Sigmoid colon (tissue), 6 donors: ENCODE measurements at regions not wholly inside any gene's neighbourhood (a gene's known extent, or its start where the extent isn't known, plus 50 kb on each side); places are given as distances from the start of the nearest gene placed in this dataset.

ENCODE experiments used
- DNase-seq: peaks from one replicate; pipeline ENCODE4 v3.0.0-alpha.2; 2019
- H3K27ac ChIP-seq, 4 donors: fragments of 200-600 bp; sonication (generic); one replicate each; pipeline ENCODE4 v1.5.1; 2016 to 2019; ENCODE audit warnings: mild to moderate bottlenecking in 1 of 4
- H3K27me3 ChIP-seq, 3 donors: fragments of 200-600 bp; sonication (generic); one replicate each; pipeline ENCODE4 v1.5.1; 2019; ENCODE audit warnings: mild to moderate bottlenecking in 1 of 3
- H3K36me3 ChIP-seq, 4 donors: fragments of 200-600 bp; sonication (generic); one replicate each; pipeline ENCODE4 v1.5.1; 2016 to 2019
- H3K4me1 ChIP-seq, 4 donors: fragments of 200-600 bp; sonication (generic); one replicate each; pipeline ENCODE4 v1.5.1; 2017 to 2019
- H3K4me3 ChIP-seq, 4 donors: fragments of 200-600 bp; sonication (generic); one replicate each; pipeline ENCODE4 v1.5.1; 2017 to 2019; ENCODE audit warnings: mild to moderate bottlenecking in 2 of 4, moderate library complexity in 1 of 4
- H3K9me3 ChIP-seq, 4 donors: fragments of 200-600 bp in 3 of 4; sonication (generic) in 3 of 4; one replicate each; pipeline versions ENCODE4 v1.5.1 to v1.6.1; 2013 to 2019
- CTCF ChIP-seq, 4 experiments: fragments of 450-650 bp in 3 of 4; fragments of 200-600 bp in 1 of 4; IDR thresholded peaks; one replicate each; pipeline ENCODE4 v1.5.1; 2016 to 2019; ENCODE audit warnings: antibody characterized with exemption in 4 of 4, mild to moderate bottlenecking in 3 of 4, moderate library complexity in 2 of 4
- EP300 ChIP-seq, 4 donors: sonication (generic); formaldehyde crosslinking; IDR thresholded peaks; one replicate each; pipeline ENCODE4 v1.6.1; 2017; ENCODE audit warnings: antibody characterized with exemption in 4 of 4
- POLR2A ChIP-seq, 2 donors: fragments of 450-650 bp; IDR thresholded peaks; one replicate each; pipeline ENCODE4 v1.6.1; 2016; ENCODE audit warnings: antibody characterized with exemption in 2 of 2, mild to moderate bottlenecking in 2 of 2, moderate library complexity in 2 of 2
- POLR2AphosphoS5 ChIP-seq, 4 donors: sonication (generic); formaldehyde crosslinking; IDR thresholded peaks; one replicate each; pipeline ENCODE4 v1.6.1; 2017; ENCODE audit warnings: antibody characterized with exemption in 4 of 4
- WGBS, 2 donors: extraction: QIAGEN DNeasy Blood & Tissue Kit; methylation state at CpG; one replicate each; pipeline ENCODE4 v1.1.7; 2013; 5-methylcytosine and 5-hydroxymethylcytosine counted together
- intact Hi-C: fragments of 100-400 bp; cut with DNase I; formaldehyde crosslinking; loops from one replicate; pipeline ENCODE4 v1.15.1; 2023
- donor health status: healthy with polysubstance abuse.
- donor health status: healthy.

GRCh38 chr20:63121246-63121645, 94.7 kb downstream of the YTHDF1 start:
- intact Hi-C loops, result no loop called here
- H3K36me3 ChIP-seq, result no peaks in the 10 kb centered on the region
- WGBS, 2 donors, result 80 to 86% methylated on average over 15 of the region's 15 CpGs
- no peak for TF ChIP-seq CTCF (IDR thresholded peaks at IDR 0.05)
- TF ChIP-seq POLR2A (IDR thresholded peaks at IDR 0.05), result no peak
- no peak for TF ChIP-seq EP300 (IDR thresholded peaks at IDR 0.05)
- TF ChIP-seq POLR2AphosphoS5 (IDR thresholded peaks at IDR 0.05), result no peak
- H3K27me3 ChIP-seq, result peaks cover 0 to 64% (median 3%) of the 10 kb centered on the region in 3 donors
- no peak overlapping the region for H3K4me3 ChIP-seq
- peak; percentile 34 for DNase-seq
- H3K4me1 ChIP-seq, result no peaks in the 10 kb centered on the region
- H3K27ac ChIP-seq, result no peak overlapping the region
- H3K9me3 ChIP-seq, result no peaks in the 10 kb centered on the region

- 51 to 60% methylated on average over 5 of the region's 5 CpGs for WGBS, 2 donors
- intact Hi-C loops, result no loop called here
- Histone ChIP-seq H3K9me3 (no peaks in the 10 kb centered on the region), H3K4me1 (no peaks in the 10 kb centered on the region), H3K27me3 (peaks cover 0 to 64% (median 8%) of the 10 kb centered on the region in 3 donors), H3K27ac (no peak overlapping the region), H3K4me3 (no peak overlapping the region), H3K36me3 (no peaks in the 10 kb centered on the region)
- DNase-seq, result no peak
- no peak for TF ChIP-seq CTCF (IDR thresholded peaks at IDR 0.05)
- TF ChIP-seq POLR2AphosphoS5 (IDR thresholded peaks at IDR 0.05), result no peak
- TF ChIP-seq POLR2A (IDR thresholded peaks at IDR 0.05), result no peak
- TF ChIP-seq EP300 (IDR thresholded peaks at IDR 0.05), result no peak
Measured at GRCh38 chr20:63120808-63121090, 95.2 kb downstream of the YTHDF1 start.

- Histone ChIP-seq H3K4me1 (no peaks in the 10 kb centered on the region), H3K4me3 (no peak overlapping the region), H3K27me3 (peaks cover 0 to 68% (median 13%) of the 10 kb centered on the region in 3 donors), H3K27ac (no peak overlapping the region), H3K36me3 (no peaks in the 10 kb centered on the region), H3K9me3 (no peaks in the 10 kb centered on the region)
- intact Hi-C loops, result no loop called here
- WGBS, 2 donors, result 69 to 74% methylated on average over 22 of the region's 22 CpGs
- TF ChIP-seq EP300 (IDR thresholded peaks at IDR 0.05) (no peak), POLR2AphosphoS5 (IDR thresholded peaks at IDR 0.05) (no peak), POLR2A (IDR thresholded peaks at IDR 0.05) (no peak), CTCF (IDR thresholded peaks at IDR 0.05) (no peak)
- no peak for DNase-seq
Measured at GRCh38 chr20:63119963-63120807, 95.7 kb downstream of the YTHDF1 start.

GRCh38 chr20:63119121-63119962, 96.6 kb downstream of the YTHDF1 start:
- 69 to 72% methylated on average over 23 of the region's 23 CpGs for WGBS, 2 donors
- no peak for DNase-seq
- peaks cover 0 to 67% (median 13%) of the 10 kb centered on the region in 3 donors for H3K27me3 ChIP-seq
- no peak for TF ChIP-seq POLR2A (IDR thresholded peaks at IDR 0.05)
- no peak for TF ChIP-seq CTCF (IDR thresholded peaks at IDR 0.05)
- no peak for TF ChIP-seq POLR2AphosphoS5 (IDR thresholded peaks at IDR 0.05)
- TF ChIP-seq EP300 (IDR thresholded peaks at IDR 0.05), result no peak
- intact Hi-C loops, result no loop called here
- H3K36me3 ChIP-seq, result no peaks in the 10 kb centered on the region
- H3K27ac ChIP-seq, result no peak overlapping the region
- H3K4me3 ChIP-seq, result no peak overlapping the region
- no peaks in the 10 kb centered on the region for H3K9me3 ChIP-seq
- no peaks in the 10 kb centered on the region for H3K4me1 ChIP-seq
